ENCODE measurements at regions not wholly inside any gene's neighbourhood (a gene's known extent, or its start where the extent isn't known, plus 50 kb on each side); places are given as distances from the start of the nearest gene placed in this dataset.
A peak's percentile ranks its signal among the peaks of the same experiment; 100 is the strongest.
"Not testable (repeated sequence)": the region's sequence is repeated elsewhere in the genome, so short reads cannot be mapped to it uniquely, and the experiment has no call there.

DNA sequence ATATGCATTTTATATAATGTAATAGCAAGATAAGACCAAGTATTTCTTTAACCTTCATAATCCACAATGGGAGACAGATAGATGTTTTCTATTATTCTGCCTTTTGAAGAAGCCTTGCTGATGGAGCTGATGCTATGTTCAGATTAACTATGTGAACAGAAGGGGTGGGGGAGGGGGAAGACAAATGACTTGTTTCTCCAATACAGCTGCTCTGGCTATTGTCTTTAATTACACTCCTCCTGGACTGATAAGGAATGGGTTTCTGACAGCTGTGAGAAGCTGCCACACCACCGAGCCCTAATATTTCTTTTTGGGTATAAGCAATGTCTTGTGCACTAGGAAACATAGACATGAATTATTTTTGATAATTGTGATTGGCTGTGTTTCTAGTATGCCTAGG lies 62.0 kb downstream of the CAVIN4 start:
- DNase-seq (ENCODE audit: low spot score) = no peak

DNA sequence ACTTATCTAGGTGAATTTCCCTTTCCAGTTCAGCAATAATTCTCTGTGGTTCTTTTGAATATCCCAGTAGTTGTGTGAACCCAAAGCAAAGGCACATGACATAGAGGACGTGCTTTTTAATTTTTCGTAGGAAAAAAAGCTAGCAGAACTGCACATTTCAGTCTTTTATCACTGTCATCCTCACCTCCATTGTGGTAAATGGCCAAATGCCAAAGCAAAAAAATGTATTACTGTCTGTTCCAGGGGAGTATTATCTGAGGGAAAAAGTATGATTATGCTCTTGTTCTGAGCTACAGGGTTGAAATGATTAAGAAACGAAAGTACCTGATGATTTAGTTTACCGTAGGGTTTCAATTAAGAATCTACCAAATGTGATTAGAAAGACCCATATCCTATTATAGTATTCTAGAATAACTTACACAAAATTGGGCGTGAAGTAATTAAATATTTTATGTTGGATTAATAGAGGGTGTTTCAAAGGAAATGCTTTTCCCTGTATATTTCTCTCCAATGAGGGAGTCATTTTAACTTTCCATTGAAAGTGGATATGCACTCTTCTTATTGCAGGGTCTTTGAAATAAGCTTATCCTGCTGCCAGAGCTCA lies 62.7 kb downstream of the CAVIN4 start:
- no peak for DNase-seq (ENCODE audit: low spot score)

DNA sequence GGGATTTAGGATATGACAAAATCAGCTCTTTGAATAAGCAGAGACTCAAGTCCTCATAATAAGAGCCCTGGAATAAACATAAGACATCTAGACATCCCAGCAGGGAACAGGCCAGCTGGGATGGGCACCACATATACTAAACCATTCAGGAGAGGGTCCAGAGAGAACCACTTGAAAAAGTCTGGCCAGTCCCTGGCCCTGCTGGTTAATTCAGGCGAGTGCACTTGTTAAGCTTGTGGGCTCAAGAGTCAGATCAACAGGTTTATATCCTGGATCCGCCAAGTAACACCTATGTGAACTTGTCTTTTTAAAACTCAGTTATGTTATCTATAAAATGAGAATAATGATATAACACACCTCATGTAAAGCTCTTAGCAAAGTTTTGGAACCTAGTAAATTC lies 63.3 kb downstream of the CAVIN4 start:
- no peak for DNase-seq (ENCODE audit: low spot score)

DNA sequence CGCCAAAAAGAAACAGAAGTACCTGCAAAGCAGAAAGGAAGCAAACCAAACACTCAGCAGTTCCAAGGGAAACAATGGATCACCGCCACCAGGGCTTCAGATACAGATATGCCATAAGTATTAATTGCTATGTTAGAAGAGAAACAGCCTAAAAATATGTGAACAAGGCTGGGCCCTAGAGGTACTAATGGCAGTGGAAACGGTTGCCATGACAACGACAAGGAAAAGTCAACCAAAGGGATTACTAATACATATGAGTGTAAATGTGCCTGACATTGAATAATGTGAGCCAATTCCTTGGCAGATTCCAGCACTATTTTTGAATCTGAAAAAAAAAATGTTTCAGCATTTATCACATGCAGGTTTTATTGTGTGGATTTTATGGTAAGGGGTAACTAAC lies 75.0 kb downstream of the CAVIN4 start:
- no peak for DNase-seq (ENCODE audit: low spot score)

DNA sequence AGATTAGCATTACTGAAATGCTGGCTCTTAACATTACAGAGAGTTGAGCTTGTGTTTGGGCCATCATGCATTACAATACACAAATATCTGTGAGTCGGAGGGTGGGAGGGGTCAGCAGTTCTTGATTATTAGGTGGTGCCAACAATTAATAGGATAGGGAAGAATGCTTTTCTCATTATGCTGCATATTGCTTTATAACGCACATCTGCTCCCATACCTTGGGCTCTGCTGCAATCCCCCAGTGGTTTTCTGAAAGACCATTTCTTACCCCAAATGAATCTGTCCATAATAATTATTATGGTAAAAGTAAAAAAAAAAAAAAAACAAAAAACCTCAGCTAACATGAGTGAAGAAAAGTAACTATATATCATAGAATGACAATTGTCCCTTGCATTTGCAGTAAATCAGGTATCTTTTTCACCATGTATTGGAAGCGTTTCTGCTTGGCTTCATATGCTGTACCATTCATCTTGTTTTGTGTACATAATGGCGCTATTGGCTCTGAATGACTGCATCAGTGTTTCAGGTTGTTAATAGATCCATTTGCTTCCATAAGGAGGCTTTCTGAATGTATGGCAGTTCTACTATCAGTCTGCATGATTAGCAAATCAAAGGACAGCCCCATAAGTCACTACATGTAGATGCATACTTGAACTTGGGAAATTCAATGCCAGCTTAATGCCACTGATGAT lies 75.9 kb downstream of the CAVIN4 start:
- DNase-seq (ENCODE audit: low spot score) = no peak

DNA sequence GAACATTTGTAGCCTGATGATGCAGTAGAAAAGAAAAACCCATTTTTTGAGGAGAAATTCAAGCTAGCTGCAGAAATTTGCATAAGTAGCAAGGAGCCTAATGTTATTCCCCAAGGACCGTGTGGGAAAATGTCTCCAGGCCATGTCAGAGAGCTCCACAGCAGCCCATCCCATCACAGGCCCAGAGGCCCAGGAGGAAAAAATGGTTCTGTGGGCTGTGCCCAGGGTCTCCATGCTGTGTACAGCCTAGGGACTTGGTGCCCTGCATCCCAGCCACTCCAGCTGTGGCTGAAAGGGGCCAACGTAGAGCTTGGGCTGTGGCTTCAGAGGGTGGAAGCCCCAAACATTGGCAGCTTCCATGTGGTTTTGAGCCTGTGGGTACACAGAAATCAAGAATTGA lies 79.0 kb downstream of the CAVIN4 start:
- not testable (repeated sequence) for DNase-seq (ENCODE audit: low spot score)

DNA sequence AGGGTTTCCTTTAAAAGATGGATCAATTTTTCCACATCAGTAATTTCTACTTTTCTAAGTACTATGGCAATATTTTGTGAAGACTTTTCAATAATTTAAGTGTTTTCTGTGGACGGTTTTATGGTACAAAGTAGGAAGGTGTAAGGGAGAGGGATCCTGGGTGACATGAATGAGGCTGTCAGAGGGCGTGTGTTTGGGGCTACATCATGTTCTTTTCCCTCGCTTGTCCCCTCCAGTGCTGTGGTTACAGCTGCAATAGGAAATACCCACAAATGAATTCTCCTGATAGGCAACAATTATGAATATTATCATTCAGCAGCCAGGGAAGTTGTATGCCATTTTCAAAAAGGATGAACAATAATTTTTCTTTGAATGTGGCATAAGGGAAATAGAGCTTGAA lies 83.8 kb downstream of the CAVIN4 start:
- no peak for DNase-seq (ENCODE audit: low spot score)

DNA sequence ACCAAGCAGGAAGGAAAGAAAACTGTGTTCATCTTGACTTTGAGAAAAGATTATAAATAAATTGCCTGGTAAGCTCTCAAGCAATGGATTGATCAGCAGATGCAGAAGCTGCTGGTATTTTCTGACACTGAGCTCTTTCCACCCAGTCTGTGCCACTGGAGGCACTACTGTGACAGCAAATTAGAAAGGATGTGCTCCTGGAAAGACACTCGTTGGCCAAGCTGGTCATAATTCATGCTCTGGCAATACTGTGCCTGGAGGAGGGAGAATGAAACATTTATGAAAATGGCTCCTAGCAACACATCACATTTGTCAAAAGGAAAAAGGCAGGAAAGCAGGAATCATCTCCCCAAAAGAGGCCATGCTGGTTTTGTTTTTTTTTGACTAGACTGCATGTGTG lies 84.2 kb downstream of the CAVIN4 start:
- no peak for DNase-seq (ENCODE audit: low spot score)

DNA sequence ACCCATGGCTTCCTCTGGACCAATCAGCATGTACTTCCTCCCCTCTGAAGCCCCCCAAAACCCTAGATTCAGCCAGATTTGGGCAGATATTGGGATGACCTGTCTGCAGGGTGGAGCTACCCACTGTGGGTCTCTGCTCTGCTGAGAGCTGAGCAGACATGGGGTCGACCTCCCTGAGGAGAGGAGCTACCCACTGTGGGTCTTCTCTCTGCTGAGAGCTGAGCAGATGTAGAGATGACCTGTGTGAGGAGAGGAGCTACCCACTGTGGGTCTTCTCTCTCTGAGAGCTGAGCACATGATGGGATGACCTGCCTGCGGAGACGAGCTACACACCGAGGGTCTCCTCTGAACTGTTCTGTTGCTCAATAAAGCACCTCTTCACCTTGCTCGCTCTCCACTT lies 89.6 kb downstream of the CAVIN4 start:
- no peak for DNase-seq (ENCODE audit: low spot score)

DNA sequence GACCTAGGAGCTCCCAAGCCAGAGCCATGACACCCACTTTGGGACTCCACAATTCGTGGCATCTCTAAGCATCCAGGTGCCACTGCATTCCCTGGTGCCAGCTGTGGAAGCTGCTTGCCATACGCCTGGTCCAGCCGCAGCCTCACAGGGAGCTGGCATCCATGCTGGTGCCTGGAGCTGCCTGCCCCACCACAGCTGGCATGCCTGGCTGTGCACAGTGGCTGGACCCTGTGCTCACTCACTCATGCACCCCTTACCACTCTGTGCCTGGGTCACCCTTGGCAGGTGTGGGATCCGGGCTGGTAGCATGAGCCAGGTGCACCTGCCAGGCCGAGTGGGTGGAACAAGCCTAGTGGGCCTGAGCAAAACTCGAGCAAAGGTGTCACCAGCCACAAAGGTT lies 90.1 kb downstream of the CAVIN4 start:
- no peak for DNase-seq (ENCODE audit: low spot score)

DNA sequence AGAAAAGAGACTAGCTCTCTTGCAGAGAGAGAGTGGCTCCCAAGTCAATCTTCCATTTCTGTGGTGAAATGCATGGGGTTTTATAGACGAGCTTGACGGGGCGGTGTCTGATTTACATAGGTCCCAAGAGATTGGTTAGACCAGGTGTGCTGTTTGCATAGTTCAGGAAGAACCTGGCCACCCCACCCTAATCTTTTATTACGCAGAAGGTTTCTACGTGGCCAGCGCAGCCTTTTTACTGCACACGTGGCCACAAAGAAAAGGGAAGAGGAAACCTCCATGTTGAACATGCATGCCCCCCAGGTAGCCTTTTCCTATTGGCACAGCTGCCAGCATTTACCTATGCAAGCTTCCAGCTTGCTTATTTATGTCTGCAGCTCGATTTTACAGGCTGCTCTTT lies 92.1 kb downstream of the CAVIN4 start:
- DNase-seq (ENCODE audit: low spot score) = no peak

DNA sequence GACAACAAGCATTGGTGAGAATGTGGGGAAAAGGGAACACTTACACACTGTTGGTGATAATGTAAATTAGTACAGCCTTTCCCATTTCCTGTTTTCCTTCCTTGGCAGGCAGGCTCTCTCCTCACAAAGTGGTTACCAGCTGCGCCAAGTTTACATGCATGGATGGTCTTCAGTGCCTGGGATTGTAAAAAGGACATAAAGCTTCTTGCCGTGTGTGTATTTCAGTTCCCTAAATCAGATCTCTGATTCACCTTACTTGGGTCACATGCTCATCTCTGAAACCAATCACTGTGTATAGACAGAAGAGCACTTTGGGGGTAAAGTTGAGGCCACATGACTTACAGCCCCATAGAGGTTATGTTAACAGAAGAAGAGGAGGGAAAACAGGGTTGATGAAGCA lies 92.8 kb downstream of the CAVIN4 start:
- no peak for DNase-seq (ENCODE audit: low spot score)

DNA sequence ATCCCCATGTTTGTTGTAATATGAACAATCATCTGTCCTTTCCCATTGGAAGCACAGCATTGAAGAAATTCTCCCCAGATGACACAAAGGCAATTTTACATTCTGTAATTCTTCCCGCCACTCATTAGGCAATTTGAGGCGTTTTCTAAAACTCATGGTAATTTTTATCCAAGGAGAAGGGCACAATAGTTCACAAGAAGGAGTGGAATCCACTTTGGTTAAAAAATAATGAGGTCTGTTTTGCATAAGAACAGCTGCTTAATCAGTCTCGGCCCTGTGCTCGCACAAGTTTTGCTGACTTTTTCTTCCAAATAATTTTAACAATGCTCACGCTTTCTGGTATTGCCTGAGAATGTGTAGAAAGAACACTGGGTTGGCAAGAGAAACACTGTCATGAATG lies 94.0 kb downstream of the CAVIN4 start:
- DNase-seq (ENCODE audit: low spot score) = no peak

DNA sequence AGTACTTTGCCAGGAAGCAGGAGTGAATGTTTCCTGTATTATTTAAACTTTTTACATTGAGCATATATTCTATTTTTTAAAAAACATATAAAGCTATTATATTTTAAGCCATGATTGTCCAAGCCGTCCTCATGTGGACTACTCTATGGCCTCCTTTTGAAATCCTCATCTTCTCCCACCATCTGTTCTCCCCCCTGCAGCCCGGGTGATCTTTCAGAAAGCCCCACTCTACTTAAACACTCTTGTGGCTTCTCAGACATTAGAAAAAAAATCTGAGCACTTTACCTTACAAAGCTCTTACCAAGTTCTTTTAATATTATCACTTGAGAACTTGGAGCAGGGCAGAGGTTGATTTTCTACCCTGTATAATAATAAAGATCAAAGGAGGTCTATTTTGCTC lies 95.4 kb downstream of the CAVIN4 start:
- DNase-seq (ENCODE audit: low spot score) = no peak

DNA sequence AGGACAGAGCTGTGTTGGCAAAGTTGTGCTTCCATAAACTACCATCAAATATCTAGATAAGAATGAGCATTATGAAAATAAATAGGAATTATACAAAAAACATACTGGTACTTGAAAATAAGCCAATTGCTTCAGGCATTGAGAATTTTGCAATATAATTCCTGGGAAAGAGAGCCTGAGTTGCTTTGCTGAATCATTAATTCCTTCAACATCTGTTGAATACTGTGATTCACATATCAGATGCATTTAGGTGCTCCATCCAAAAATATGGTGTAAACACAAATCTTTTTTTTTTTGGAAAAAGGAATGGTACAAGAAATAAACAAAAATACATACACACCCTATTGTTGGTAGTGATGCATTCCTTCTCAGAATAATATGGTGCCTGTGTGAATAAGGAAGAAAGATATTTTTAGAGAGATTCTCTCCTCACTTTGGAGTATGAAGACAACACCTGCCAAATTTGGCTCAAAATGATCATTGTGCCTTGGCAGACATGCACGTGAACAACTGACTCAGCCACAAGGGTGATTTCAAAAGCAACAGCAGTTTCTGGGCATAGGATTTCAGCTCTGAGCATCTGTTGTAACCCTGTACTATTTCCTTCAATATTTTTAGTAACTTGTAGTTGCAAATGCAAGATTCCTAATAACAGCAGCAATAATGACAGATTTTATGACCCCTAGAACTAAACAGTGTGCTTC lies 96.7 kb downstream of the CAVIN4 start:
- DNase-seq (ENCODE audit: low spot score) = no peak

DNA sequence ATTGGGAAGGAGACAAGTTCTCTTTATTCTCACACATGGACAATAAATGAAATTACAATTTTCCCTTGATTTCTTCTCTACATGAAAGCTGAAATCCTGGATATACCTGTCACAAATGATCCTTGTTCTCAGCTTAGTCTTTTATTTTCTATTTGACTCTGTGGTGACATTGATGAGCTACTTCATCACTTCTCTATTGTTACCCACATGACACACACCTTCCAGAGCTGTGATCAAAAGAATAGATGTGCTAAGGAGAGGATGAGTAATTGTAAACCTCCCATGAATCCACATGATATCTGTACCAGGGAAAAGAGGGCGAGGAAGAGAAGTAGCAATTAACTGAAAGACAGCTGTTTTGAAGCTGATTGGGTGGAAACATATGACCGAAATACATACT lies 102.0 kb downstream of the CAVIN4 start:
- no peak for DNase-seq (ENCODE audit: low spot score)

DNA sequence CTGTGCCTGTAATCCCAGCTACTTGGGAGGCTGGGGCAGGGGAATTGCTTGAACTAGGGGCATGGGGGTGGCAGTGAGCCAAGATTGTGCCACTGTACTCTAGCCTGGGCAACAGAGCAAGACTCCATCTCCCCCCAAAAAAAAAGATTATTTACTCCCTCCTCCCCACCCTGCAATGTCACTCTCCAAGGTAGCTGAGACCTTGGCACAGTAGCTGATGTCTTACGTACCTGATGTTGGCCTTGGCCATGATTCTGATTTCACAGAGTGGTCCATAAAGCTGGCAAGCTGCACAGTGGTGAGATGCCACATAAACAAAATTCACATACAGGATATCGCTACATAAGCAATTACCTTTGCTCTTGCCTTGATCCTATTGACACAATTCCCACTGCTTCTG lies 108.5 kb downstream of the CAVIN4 start:
- no peak for DNase-seq (ENCODE audit: low spot score)

DNA sequence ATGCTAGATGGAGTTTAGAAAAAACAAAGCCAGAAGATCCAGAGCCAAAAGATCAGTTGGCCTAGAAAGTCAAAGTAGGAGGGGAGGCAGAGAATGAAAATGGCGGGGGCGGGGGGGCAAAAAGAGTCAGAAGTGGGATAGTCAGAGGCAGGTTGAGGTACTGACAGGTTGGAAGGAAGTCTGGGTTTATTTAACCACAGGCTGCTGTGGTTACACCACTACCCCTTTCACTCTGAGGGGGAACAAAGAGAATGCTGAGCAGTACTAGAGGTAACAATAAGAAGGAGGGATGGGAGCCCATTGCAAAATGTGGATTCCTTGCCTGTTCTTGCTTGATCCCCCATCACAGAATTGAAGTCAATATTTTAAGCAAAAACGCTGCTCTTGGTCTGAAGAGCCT lies 111.8 kb downstream of the CAVIN4 start:
- DNase-seq (ENCODE audit: low spot score) = no peak

DNA sequence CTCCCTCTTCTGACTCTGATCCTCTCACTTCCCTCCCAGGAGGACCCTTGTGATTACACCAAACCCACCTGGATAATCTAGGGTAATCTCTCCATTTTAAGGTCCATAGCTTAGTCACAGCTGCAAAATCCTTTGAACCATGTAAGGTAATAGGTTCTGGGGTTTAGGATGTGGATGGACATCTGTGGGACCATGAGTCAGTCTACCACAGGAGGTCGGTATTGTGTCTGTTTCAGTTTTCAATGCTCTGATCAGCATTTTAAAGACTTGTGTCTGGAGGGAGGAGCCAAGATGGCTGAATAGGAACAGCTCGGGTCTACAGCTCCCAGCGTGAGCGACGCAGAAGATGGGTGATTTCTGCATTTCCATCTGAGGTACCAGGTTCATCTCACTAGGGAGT lies 112.6 kb downstream of the CAVIN4 start:
- DNase-seq (ENCODE audit: low spot score) = no peak

DNA sequence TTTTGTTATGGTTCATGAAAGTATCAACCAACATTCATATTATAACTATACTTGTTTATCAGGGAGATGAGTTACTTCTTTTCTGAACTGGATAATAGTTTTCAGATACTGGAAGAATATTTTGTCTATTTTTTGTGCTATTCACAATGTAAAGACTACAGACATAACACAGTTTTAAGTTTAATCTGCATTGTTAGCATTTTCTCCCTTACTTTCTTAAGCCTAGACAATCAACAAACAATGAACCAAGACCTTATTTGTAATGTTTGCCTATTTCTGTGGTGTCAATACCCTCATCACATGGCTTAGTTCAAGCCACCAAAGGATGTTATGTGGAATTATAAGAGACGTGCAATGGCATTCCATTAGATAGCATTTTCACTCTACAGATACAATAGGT lies 119.5 kb downstream of the CAVIN4 start:
- no peak for DNase-seq (ENCODE audit: low spot score)

DNA sequence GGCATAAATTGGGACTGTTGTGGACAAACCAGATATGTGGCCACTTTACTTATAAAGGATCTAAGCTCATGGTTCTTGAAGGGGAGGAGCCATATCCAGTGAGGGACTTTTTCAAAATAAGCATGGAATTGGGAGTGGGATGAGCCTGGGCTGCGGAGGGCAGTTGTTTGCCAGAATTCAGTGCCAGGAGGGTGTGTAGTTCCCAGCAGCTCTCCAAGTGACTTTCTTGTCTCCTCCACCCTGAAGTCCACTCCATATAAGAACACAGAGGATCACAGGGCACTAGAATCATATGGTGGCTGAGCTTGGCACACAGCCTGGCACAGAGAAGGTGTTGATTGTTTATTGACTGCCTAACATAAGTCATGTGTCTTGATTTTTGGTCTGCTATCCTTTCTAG lies 121.1 kb downstream of the CAVIN4 start:
- no peak for DNase-seq (ENCODE audit: low spot score)

DNA sequence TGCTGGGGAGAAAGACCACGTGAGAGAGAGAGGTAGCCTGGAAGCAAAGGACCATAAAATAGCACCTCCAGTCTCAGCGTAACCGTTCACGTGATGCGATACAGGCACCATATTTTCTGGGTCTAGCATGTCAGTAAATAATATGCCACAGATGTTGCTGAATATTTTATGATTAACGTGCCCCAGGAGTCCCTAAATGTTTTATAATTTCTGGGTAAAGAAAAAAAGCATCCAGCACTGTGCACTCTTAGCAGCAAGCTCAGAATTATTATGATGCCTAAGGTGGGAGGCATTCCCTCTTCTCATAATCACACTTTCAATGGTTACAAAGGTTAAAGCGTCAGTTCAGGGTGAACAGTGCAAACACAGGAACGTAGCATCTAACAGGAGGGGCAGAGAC lies 121.8 kb downstream of the CAVIN4 start:
- no peak for DNase-seq (ENCODE audit: low spot score)

DNA sequence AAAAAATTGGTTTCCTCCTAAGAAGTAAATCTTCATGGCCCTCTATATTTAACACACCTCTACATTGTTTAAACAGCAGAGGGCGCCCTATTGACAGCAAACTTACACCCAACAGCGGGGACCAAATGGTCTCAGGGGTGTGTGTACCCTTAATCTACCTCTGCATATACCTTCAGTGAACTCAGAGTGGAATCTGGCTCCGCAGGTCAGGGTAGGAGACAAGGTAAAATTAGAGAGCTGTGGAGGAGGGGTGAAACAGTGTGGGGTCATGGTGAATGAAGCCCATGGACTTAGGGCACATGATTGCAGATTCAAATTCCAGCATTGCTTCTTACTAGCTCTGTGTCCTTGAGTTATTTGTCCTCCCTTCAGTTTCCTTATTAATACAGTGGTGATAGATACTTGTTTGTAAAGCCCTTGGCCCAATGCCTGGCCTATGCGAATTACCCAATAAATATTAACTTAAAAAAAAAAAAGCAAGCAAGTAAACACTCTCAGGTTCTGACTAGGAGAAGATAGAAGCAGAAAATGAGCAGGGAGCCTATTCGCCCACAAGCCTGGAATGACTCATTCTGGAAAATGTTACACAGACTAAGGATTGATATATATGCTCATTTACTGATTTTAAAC lies 122.9 kb downstream of the CAVIN4 start:
- peak; percentile 30 for DNase-seq (ENCODE audit: low spot score)

All from kidney capillary endothelial cell (primary cell).